OCI-LY1 (cell line): ENCODE measurements at regions not wholly inside any gene's neighbourhood (a gene's known extent, or its start where the extent isn't known, plus 50 kb on each side); places are given as distances from the start of the nearest gene placed in this dataset.

Source experiments
- EZH2 ChIP-seq: fragments of 200-600 bp; sonication (generic), shearing (Covaris generic); IDR thresholded peaks from 2 replicates; pipeline ENCODE4 v1.8.0; 2017; ENCODE audit warnings: borderline replicate concordance, mixed run types, mild to moderate bottlenecking, antibody characterized with exemption, low read length, moderate library complexity, mixed read lengths
- TF ChIP-seq, protein P1 (sequence below): fragments of 200-600 bp; sonication (generic), shearing (Covaris generic); IDR thresholded peaks from 2 replicates; pipeline ENCODE4 v1.5.1; 2017; ENCODE audit warnings: mild to moderate bottlenecking, antibody characterized with exemption, low read length, moderate library complexity, mixed read lengths

DNA sequence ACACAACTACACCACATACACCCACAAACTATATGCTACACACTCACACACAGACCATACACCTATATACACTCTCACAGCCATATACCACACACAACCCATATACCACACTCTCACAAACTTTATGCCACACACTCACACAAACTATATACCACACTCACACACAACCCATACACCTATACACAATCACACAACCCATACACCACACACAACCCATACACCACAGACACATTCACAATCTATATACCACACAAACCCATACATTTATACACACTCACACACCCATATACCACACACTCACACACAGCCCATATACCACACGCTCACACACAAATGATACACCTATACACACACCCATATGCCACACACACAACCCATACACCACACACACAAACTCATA lies 163.3 kb downstream of the TMEM121 start:
- TF ChIP-seq, protein P1, sequence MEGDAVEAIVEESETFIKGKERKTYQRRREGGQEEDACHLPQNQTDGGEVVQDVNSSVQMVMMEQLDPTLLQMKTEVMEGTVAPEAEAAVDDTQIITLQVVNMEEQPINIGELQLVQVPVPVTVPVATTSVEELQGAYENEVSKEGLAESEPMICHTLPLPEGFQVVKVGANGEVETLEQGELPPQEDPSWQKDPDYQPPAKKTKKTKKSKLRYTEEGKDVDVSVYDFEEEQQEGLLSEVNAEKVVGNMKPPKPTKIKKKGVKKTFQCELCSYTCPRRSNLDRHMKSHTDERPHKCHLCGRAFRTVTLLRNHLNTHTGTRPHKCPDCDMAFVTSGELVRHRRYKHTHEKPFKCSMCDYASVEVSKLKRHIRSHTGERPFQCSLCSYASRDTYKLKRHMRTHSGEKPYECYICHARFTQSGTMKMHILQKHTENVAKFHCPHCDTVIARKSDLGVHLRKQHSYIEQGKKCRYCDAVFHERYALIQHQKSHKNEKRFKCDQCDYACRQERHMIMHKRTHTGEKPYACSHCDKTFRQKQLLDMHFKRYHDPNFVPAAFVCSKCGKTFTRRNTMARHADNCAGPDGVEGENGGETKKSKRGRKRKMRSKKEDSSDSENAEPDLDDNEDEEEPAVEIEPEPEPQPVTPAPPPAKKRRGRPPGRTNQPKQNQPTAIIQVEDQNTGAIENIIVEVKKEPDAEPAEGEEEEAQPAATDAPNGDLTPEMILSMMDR: no peak
- TF ChIP-seq EZH2: no peak
